Stimulated activated naive CD8-positive, alpha-beta T cell treated with anti-CD3 and anti-CD28 coated beads, Interleukin-15, Interleukin-2, amounts not matched to agents 100 ng/mL and 50 ng/mL, for 24 hours (primary cell): ENCODE measurements at regions not wholly inside any gene's neighbourhood (a gene's known extent, or its start where the extent isn't known, plus 50 kb on each side); places are given as distances from the start of the nearest gene placed in this dataset.
"Not testable (repeated sequence)": the region's sequence is repeated elsewhere in the genome, so short reads cannot be mapped to it uniquely, and the experiment has no call there.

Source experiments
- H3K27ac Mint-ChIP-seq: one replicate; pipeline ENCODE4 v1.8.0; 2021; ENCODE audit warnings: mild to moderate bottlenecking, mixed read lengths
- H3K27me3 Mint-ChIP-seq: one replicate; pipeline ENCODE4 v1.8.0; 2021; ENCODE audit warnings: mixed read lengths
- H3K36me3 Mint-ChIP-seq: one replicate; pipeline ENCODE4 v1.8.0; 2021; ENCODE audit warnings: low read depth, mixed read lengths
- H3K4me1 Mint-ChIP-seq: one replicate; pipeline ENCODE4 v1.8.0; 2021; ENCODE audit warnings: low read depth, mixed read lengths
- H3K4me3 Mint-ChIP-seq: one replicate; pipeline ENCODE4 v1.8.0; 2021; ENCODE audit warnings: mild to moderate bottlenecking, mixed read lengths
- H3K9me3 Mint-ChIP-seq: one replicate; pipeline ENCODE4 v1.8.0; 2021; ENCODE audit warnings: mixed read lengths

GRCh38 chr6:151690768-151691562 is 116.5 kb upstream of the ESR1 start:
- no peaks in the 10 kb centered on the region for H3K36me3 Mint-ChIP-seq
- peaks cover 25% of the 10 kb centered on the region for H3K4me1 Mint-ChIP-seq
- no peaks in the 10 kb centered on the region for H3K9me3 Mint-ChIP-seq
- H3K27me3 Mint-ChIP-seq = peaks cover 21% of the 10 kb centered on the region
- peak overlapping the region; percentile 79 for H3K27ac Mint-ChIP-seq
- peak overlapping the region; percentile 77 for H3K4me3 Mint-ChIP-seq

- no peak overlapping the region for H3K4me3 Mint-ChIP-seq
- no peak overlapping the region for H3K27ac Mint-ChIP-seq
These were observed 115.3 kb upstream of the ESR1 start for GRCh38 chr6:151692216-151692615.

GRCh38 chr6:151693366-151693765 is 114.1 kb upstream of the ESR1 start:
- H3K9me3 Mint-ChIP-seq = no peaks in the 10 kb centered on the region
- H3K36me3 Mint-ChIP-seq = no peaks in the 10 kb centered on the region
- peaks cover 25% of the 10 kb centered on the region for H3K4me1 Mint-ChIP-seq
- H3K27me3 Mint-ChIP-seq = peaks cover 30% of the 10 kb centered on the region
- no peak overlapping the region for H3K27ac Mint-ChIP-seq
- H3K4me3 Mint-ChIP-seq = no peak overlapping the region

More at GRCh38 chr6:151692216-151692615, 115.3 kb upstream of the ESR1 start:
- H3K9me3 Mint-ChIP-seq = no peaks in the 10 kb centered on the region
- no peaks in the 10 kb centered on the region for H3K36me3 Mint-ChIP-seq
- peaks cover 25% of the 10 kb centered on the region for H3K4me1 Mint-ChIP-seq
- H3K27me3 Mint-ChIP-seq = peaks cover 29% of the 10 kb centered on the region

GRCh38 chr6:151695156-151695555 is 112.3 kb upstream of the ESR1 start:
- Mint-ChIP-seq H3K4me3 (no peak overlapping the region), H3K4me1 (peaks cover 23% of the 10 kb centered on the region), H3K27me3 (peaks cover 33% of the 10 kb centered on the region), H3K27ac (no peak overlapping the region), H3K9me3 (no peaks in the 10 kb centered on the region), H3K36me3 (no peaks in the 10 kb centered on the region)

- not testable (repeated sequence) for H3K9me3 Mint-ChIP-seq, H3K27ac Mint-ChIP-seq, H3K4me3 Mint-ChIP-seq, H3K36me3 Mint-ChIP-seq
- Mint-ChIP-seq H3K27me3 (peaks cover 31% of the 10 kb centered on the region), H3K4me1 (peaks cover 20% of the 10 kb centered on the region)
These were observed 111.2 kb upstream of the ESR1 start for GRCh38 chr6:151696302-151696701.

- H3K4me1 Mint-ChIP-seq = peaks cover 35% of the 10 kb centered on the region
- no peak overlapping the region for H3K27ac Mint-ChIP-seq
- no peak overlapping the region for H3K4me3 Mint-ChIP-seq
- no peaks in the 10 kb centered on the region for H3K36me3 Mint-ChIP-seq
- peaks cover 20% of the 10 kb centered on the region for H3K27me3 Mint-ChIP-seq
- H3K9me3 Mint-ChIP-seq = no peaks in the 10 kb centered on the region
These were observed 108.4 kb upstream of the ESR1 start for GRCh38 chr6:151698931-151699700.

GRCh38 chr6:151699719-151700118 is 107.8 kb upstream of the ESR1 start:
- peaks cover 20% of the 10 kb centered on the region for H3K27me3 Mint-ChIP-seq
- H3K9me3 Mint-ChIP-seq = no peaks in the 10 kb centered on the region
- H3K4me3 Mint-ChIP-seq = no peak overlapping the region
- peaks cover 41% of the 10 kb centered on the region for H3K4me1 Mint-ChIP-seq
- H3K36me3 Mint-ChIP-seq = no peaks in the 10 kb centered on the region
- H3K27ac Mint-ChIP-seq = no peak overlapping the region

GRCh38 chr6:151701911-151702562 is 105.4 kb upstream of the ESR1 start:
- H3K27ac Mint-ChIP-seq = peak overlapping the region; percentile 63
- peak overlapping the region; percentile 19 for H3K4me3 Mint-ChIP-seq
- H3K27me3 Mint-ChIP-seq = peaks cover 18% of the 10 kb centered on the region
- H3K4me1 Mint-ChIP-seq = peaks cover 51% of the 10 kb centered on the region
- no peaks in the 10 kb centered on the region for H3K9me3 Mint-ChIP-seq
- H3K36me3 Mint-ChIP-seq = no peaks in the 10 kb centered on the region

- Mint-ChIP-seq H3K4me1 (peaks cover 51% of the 10 kb centered on the region), H3K27ac (peak overlapping the region; percentile 66), H3K27me3 (peaks cover 21% of the 10 kb centered on the region), H3K9me3 (no peaks in the 10 kb centered on the region), H3K4me3 (no peak overlapping the region), H3K36me3 (no peaks in the 10 kb centered on the region)
These were observed 104.4 kb upstream of the ESR1 start for GRCh38 chr6:151702851-151703658.

GRCh38 chr6:151704383-151704782 is 103.1 kb upstream of the ESR1 start:
- no peak overlapping the region for H3K4me3 Mint-ChIP-seq
- no peak overlapping the region for H3K27ac Mint-ChIP-seq
- peaks cover 54% of the 10 kb centered on the region for H3K4me1 Mint-ChIP-seq
- no peaks in the 10 kb centered on the region for H3K9me3 Mint-ChIP-seq
- H3K36me3 Mint-ChIP-seq = no peaks in the 10 kb centered on the region
- H3K27me3 Mint-ChIP-seq = peaks cover 18% of the 10 kb centered on the region

GRCh38 chr6:151705993-151706733 is 101.3 kb upstream of the ESR1 start:
- H3K27me3 Mint-ChIP-seq = peaks cover 13% of the 10 kb centered on the region
- H3K9me3 Mint-ChIP-seq = no peaks in the 10 kb centered on the region
- H3K27ac Mint-ChIP-seq = no peak overlapping the region
- no peak overlapping the region for H3K4me3 Mint-ChIP-seq
- peaks cover 47% of the 10 kb centered on the region for H3K4me1 Mint-ChIP-seq
- H3K36me3 Mint-ChIP-seq = no peaks in the 10 kb centered on the region

- Mint-ChIP-seq H3K4me1 (peaks cover 19% of the 10 kb centered on the region), H3K9me3 (peaks cover 17% of the 10 kb centered on the region), H3K27me3 (peaks cover 23% of the 10 kb centered on the region), H3K4me3 (no peak overlapping the region), H3K27ac (no peak overlapping the region), H3K36me3 (peaks cover 11% of the 10 kb centered on the region)
These were observed 98.2 kb upstream of the ESR1 start for GRCh38 chr6:151709329-151709728.

GRCh38 chr6:151716526-151716932 is 91.0 kb upstream of the ESR1 start:
- Mint-ChIP-seq H3K36me3 (peaks cover 21% of the 10 kb centered on the region), H3K9me3 (peaks cover 21% of the 10 kb centered on the region), H3K4me3 (no peak overlapping the region), H3K4me1 (peaks cover 6% of the 10 kb centered on the region), H3K27ac (no peak overlapping the region), H3K27me3 (peaks cover 26% of the 10 kb centered on the region)

GRCh38 chr6:151719070-151719469 is 88.4 kb upstream of the ESR1 start:
- Mint-ChIP-seq H3K4me3 (no peak overlapping the region), H3K36me3 (peaks cover 14% of the 10 kb centered on the region), H3K4me1 (peaks cover 23% of the 10 kb centered on the region), H3K9me3 (peaks cover 7% of the 10 kb centered on the region), H3K27me3 (peaks cover 14% of the 10 kb centered on the region), H3K27ac (no peak overlapping the region)
